DMS79 treated with DMSO at 0.1 percent for 48 hours (cell line): ENCODE measurements at regions not wholly inside any gene's neighbourhood (a gene's known extent, or its start where the extent isn't known, plus 50 kb on each side); places are given as distances from the start of the nearest gene placed in this dataset.
"Not testable (repeated sequence)": the region's sequence is repeated elsewhere in the genome, so short reads cannot be mapped to it uniquely, and the experiment has no call there.

Experiments used
- DNase-seq: peaks from one replicate; lab custom pipeline; 2025; lab: John Stamatoyannopoulos, UW

DNA sequence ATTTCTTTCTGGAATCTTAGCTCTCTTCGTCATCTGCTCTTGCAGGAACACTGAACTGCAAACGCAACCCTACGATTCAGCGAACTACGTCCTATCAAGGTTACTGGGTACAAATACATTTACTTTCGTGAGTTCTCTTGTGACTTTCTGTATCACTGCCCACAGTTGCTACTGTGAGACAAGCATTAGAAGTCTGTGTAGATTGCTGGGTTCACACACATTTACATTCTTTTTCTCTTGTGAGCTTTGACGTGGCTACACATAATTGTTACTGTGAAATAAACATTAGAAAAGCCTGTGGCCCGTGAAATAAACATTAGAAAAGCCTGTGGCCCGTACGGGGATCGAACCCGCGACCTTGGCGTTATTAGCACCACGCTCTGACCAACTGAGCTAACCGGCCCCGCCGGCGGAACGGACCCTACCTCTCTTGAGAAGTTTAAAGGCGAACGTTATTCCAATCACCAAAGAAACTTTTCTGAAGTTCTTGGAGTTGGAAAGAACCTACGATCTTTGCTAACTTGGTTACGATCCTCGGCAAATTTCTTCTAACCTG lies 61.2 kb upstream of the ZNF322 start:
- DNase-seq = not testable (repeated sequence)

DNA sequence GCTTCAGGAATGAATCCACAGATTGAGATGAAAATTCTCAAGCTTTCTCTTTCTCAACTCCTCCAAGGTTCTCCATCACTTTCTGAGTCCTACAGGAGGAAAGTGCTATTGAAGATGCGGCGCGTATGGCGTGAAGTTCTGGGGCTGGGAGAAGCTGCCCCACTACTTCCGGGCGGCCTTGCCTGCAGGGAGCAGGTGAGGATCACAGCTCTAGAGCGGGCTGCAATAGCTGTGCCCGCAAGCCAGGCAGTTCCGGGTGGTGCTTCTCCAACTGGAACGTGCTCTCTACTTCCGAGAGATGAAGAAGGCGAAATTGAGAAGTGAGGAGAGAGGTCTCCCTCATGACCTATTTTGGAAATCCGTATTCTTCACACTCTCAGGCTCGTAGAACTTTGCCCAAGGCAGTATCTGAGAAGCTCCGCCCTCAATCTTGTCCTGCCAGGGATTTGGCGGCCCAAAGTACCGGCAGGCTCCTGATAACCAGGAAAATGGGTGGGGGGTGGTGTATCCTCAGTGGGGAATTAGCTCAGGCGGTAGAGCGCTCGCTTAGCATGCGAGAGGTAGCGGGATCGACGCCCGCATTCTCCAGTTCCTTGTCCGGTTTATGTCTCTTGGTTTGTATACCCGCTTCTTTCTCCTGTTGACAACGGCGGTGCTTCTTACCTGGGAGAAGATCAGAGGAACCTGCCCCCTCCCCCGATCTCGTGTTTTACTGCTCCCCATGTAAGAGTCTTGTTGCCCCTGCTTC lies 70.6 kb upstream of the ZNF322 start:
- not testable (repeated sequence) for DNase-seq

GRCh38 chr6:26734776-26735472 lies 75.4 kb upstream of the ZNF322 start:
- not testable (repeated sequence) for DNase-seq

DNA sequence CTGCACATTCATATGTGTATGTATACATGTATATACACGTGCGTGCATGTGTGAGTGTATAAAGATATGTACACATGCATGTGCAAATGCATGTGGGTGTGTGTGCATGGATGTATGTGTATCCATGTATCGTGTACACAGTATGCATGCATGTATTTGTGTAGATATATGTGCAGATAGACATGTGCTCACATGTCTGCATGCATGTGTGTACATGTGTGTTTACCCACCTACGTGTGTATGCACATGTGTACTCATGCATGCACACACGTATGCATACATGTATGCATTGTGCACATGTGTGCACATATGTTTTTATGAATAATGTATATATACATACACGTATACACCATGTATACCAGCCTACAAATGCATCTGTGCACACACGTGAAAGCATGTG lies 80.3 kb upstream of the ZNF322 start:
- no peak for DNase-seq

- no peak for DNase-seq
Observed at GRCh38 chr6:26743157-26743821, 83.7 kb upstream of the ZNF322 start.

GRCh38 chr6:26743941-26744699 lies 84.6 kb upstream of the ZNF322 start:
- DNase-seq = no peak

DNA sequence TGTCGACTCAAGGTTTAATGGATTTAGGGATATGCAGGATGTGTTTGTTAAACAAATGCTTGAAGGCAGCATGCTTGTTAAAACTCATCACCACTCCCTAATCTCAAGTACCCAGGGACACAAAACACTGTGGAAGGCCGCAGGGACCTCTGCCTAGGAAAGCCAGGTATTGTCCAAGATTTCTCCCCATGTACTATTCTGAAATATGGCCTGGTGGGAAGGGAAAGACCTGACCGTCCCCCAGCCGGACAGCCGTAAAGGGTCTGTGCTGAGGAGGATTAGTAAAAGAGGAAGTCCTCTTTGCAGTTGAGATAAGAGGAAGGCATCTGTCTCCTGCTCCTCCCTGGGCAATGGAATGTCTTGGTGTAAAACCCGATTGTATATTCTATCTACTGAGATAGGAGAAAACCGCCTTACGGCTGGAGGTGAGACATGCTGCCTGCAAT lies 85.3 kb upstream of the ZNF322 start:
- DNase-seq = not testable (repeated sequence)

DNA sequence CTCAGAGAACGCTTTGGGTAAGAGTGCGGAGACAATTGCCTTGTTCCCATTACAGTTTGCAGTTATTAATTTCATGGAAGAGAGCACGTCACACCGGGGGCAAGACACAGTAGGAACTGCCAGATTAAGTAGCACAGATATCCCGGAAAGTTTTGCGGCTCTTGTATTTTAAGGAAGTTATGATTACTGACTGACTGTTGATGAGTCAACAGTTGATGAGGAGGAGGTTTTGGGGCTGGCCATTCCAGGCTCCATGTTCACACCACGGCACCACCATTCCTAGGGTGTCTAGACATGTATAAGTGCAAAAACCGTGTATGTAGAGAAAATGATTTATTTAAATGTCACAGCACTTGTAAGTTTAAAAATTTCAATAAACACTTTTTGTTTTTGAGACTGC lies 86.4 kb upstream of the ZNF322 start:
- not testable (repeated sequence) for DNase-seq

DNA sequence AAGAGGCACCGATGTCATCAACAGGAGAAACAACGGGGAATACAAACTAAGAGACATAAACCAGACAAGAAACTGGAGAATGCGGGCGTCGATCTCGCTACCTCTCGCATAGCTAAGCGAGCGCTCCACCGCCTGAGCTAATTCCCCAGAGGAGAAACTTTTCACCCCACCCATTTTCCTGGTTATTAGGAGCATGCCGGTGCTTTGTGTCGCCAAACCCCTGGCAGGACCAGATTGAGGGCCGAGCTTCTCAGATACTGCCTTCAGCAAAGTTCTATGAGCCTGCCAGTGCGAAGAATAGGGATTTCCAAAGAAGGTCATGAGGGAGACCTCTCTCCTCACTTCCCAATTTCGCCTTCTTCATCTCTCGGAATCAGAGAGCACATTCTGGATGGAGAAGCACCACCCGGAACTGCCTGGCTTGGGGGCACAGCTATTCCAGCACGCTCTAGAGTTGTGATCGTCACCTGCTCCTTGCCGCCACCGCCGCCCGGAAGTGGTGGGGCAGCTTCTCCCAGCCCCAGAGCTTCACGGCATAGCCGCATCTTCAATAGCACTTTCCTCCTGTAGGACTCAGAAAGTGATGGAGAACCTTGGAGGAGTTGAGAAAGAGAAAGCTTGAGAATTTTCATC lies 89.7 kb upstream of the ZNF322 start:
- not testable (repeated sequence) for DNase-seq

- DNase-seq = not testable (repeated sequence)
Observed at GRCh38 chr6:26749759-26750126, 90.2 kb upstream of the ZNF322 start.

- DNase-seq = no peak
Observed at GRCh38 chr6:26754212-26754611, 94.7 kb upstream of the ZNF322 start.

DNA sequence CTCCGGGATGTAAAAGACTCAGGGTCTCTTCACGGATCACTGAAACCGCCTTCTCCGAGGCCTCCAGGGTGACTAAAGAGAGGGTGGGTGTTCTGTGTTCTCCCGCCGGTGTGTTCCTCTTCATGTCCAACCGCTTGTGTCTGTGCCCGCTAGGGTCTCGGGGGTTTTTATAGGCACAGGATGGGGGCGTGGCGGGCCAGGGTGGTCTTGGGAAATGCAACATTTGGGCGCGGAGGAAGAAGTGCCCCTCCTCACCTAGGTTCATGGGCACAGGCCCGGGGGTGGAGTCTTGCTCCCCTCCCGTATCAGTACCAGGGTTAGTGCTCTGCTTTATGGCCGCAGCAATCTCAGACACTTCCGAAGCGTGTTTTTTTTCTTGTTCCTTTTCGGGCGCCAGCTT lies 95.3 kb upstream of the ZNF322 start:
- not testable (repeated sequence) for DNase-seq

DNA sequence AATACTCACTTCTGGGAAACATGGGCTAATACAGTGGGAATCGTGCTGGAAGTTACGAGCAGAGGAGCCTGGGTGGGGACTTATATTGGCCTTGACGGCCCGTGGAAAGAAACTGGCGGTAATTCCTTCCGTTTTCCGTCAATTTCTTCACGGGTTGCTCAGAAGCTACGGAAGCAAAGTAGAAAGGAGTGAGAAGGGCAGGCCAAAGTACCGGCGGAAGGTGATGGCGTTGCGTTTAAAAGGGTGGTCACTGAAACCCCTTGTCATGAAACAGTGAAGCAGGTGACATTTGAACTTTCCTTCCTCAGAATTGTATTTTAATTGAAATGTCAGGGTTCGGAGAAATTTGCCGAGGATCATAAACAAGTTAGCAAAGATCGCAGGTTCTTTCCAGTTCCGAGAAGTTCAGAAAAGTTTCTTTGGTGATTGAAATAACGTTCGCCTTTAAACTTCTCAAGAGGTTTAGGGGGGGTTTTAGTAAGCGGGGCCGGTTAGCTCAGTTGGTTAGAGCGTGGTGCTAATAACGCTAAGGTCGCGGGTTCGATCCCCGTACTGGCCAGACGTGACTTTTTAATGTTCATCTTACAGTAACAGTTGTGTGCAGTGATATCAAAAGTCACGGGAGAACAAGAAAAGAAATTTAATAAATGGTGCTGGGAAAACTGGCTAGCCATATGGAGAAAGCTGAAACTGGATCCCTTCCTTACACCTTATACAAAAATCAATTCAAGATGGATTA lies 96.7 kb upstream of the ZNF322 start:
- not testable (repeated sequence) for DNase-seq

DNA sequence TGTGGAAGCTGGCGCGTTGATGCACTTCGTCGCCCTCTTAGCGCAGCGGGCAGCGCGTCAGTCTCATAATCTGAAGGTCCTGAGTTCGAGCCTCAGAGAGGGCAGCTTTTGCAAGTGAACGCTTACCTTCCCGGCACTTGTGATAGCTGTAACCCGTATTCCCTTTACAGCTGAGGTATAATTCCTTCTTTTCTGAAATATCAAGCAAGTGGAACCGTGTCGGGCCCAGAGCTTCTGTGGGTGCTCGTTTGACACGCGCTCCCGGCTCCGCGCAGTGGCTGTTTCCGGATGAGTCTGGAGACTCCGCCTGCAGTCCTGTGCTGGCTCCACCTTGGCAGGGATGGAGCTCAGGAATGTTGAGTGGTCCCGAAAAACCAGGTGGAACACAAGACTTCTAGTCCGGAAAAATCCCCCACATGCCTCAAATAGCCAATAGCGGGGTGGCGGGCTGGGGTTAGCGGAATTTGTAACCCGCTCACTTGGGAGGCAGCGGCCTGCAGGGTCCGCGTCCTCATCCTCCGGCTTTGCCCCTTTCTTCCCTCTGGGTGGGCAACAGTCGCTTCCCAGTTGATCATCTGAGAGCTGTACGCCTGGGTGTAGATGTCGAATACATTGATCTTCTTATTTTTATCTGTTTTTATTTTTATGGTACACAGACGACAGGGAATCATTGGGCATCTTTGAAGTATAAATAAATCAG lies 106.8 kb upstream of the ZNF322 start:
- DNase-seq = not testable (repeated sequence)

DNA sequence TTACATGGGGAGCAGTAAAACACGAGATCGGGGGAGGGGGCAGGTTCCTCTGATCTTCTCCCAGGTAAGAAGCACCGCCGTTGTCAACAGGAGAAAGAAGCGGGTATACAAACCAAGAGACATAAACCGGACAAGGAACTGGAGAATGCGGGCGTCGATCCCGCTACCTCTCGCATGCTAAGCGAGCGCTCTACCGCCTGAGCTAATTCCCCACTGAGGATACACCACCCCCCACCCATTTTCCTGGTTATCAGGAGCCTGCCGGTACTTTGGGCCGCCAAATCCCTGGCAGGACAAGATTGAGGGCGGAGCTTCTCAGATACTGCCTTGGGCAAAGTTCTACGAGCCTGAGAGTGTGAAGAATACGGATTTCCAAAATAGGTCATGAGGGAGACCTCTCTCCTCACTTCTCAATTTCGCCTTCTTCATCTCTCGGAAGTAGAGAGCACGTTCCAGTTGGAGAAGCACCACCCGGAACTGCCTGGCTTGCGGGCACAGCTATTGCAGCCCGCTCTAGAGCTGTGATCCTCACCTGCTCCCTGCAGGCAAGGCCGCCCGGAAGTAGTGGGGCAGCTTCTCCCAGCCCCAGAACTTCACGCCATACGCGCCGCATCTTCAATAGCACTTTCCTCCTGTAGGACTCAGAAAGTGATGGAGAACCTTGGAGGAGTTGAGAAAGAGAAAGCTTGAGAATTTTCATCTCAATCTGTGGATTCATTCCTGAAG lies 111.6 kb upstream of the ZNF322 start:
- not testable (repeated sequence) for DNase-seq

- DNase-seq = not testable (repeated sequence)
Observed at GRCh38 chr6:26773414-26773813, 113.9 kb upstream of the ZNF322 start.

GRCh38 chr6:26780563-26780962 lies 121.0 kb upstream of the ZNF322 start:
- DNase-seq = not testable (repeated sequence)

DNA sequence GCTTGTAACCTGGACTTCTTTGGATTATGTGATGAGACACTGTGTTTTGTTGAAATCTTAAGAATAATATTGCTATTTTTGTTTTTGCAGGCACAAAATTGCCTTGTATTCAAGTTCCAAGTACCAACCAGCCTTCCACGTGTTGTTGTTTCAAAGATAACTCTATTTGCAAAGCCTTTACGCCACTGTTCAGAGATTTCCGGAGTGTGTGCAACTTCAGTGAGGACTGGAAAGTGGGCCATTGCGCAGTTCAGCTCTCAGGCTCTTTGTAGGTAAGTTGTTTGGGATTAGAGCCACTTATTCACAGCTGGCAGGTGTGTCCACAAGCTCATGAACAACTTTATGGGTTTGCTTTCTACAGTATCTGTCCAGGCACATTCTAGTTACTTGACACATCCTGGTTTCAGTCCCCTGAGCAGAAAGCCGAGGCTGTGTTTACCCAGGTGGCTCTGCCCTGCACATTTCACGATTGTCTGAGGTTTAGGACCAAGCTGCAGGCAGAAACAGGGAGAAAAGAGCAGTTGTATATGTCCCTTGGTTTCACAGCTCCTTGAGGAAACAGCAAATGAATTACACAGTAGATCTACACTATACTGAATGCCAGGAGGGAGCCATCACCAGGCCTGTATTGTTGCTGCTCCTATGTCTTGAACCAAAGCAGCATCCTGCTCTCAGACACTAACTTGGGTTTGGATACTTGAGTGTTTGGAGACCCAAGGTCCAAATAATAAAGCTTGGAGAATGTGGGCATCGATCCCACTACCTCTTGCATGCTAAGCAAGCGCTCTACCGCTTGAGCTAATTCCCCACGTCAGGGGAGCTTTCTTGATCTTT lies 136.1 kb upstream of the ZNF322 start:
- not testable (repeated sequence) for DNase-seq
